KG1 (cell line): ENCODE measurements at regions not wholly inside any gene's neighbourhood (a gene's known extent, or its start where the extent isn't known, plus 50 kb on each side); places are given as distances from the start of the nearest gene placed in this dataset.
A peak's percentile ranks its signal among the peaks of the same experiment; 100 is the strongest.

Experiments
- DNase-seq: peaks from one replicate; lab custom pipeline; 2025; lab: John Stamatoyannopoulos, UW

DNA sequence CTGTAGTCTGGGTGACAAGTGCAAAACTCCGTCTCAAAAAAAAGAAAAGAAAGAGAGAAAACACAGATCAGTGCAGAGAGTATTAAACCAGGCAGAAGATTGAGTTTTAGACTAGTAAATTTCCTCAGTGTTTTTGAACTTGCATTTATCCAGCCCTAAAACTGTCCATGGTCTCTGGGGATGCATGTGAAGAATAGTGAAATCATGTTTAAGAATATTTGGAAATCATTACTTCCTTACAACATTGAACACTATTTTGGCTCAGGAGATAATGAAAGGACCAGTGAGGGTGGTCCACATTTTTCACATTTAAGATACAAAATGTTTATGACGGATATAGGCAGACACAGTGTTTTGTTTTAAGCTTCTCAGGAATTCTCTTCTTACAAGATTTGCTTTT is 195.8 kb upstream of the RASGEF1B start:
- DNase-seq = no peak

- DNase-seq = no peak
Observed at GRCh38 chr4:81666491-81666890, 194.8 kb upstream of the RASGEF1B start.

GRCh38 chr4:81665649-81666048 is 193.9 kb upstream of the RASGEF1B start:
- DNase-seq = no peak

GRCh38 chr4:81665045-81665444 is 193.3 kb upstream of the RASGEF1B start:
- DNase-seq = no peak

GRCh38 chr4:81664079-81664478 is 192.4 kb upstream of the RASGEF1B start:
- DNase-seq = no peak

DNA sequence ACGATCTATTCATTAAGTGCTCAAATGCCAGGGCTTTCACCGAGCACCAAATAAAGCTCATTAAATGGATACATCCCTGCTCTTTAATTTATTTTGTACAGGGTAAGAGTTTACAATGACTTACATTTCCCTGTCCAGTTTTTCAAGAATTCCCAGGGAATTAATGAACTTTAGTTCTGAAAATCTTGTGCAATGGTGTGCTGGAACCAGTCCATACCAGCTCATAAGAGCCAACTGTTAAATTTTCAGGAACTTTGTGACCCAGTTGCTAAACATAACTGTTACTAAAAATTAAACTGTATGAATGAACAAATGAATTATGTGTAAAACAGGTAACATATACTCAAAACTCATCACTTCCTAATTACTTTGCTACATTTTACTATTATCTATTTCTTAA is 191.7 kb upstream of the RASGEF1B start:
- no peak for DNase-seq

GRCh38 chr4:81659051-81659450 is 187.3 kb upstream of the RASGEF1B start:
- DNase-seq = no peak

GRCh38 chr4:81652069-81652478 is 180.4 kb upstream of the RASGEF1B start:
- no peak for DNase-seq

DNA sequence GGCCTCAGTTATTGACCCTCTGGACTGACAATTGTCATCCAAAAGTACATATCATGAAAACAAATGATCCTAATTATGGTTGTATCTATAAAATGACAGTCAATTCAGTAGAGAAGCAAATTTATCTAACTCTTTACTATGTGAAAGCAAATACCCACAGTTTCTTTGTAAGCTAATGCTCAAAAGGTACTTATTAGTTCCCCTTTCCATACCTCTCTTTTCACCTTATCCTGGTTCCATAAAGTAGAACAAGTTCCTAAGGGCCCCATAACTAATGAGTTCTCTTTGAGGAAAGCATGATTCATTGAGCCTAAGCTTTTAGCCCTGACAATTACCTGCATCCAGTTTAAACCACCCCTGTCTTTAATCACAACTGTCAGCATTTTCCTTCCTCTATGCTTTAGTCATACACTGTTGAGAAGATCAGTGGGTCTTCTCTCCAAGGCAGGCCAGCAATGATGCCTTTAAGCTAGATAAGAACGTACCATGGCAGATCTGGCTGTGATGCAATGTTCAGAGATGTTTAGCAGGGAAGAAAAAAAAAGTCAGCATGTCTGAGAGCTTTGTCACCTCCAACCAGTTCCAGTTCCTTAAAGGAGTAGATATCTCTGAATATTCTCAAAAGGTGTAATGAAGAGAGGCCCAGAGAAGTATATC is 179.7 kb upstream of the RASGEF1B start:
- DNase-seq = no peak

GRCh38 chr4:81650606-81651242 is 179.0 kb upstream of the RASGEF1B start:
- no peak for DNase-seq

DNA sequence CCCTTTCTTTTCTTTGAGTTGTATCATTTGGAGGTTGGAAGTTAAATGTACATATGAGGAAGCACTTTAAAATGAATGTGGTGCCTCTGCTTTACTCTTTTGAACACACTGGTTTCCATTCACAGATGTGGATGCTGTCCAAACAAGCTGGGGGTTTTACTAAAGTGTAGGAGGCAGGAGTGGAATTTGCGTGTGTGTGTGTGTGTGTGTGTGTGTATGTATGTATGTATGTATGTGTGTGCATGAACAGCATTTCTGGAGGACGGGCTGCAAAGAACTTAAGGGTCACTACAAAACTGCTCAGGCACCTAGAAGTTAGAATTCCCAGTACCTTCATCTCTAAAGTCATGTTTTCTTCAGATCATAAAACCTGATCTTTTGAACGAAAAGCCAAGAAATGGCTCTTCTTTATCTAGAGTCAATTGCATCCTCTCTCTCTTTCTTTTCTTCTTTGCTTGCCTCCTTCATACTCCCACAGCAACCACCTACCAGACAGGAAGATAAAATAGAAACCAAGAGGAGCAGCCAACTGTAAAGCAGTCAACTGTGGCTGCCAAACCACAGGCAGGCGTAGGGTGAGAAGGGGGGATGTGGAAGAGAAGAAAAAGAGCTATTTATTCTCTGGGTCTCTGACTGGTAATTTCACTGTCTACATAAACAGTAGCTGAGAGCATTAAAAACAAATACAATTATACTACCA is 177.0 kb upstream of the RASGEF1B start:
- DNase-seq = peak; percentile 31

- DNase-seq = no peak
Observed at GRCh38 chr4:81647388-81647787, 175.7 kb upstream of the RASGEF1B start.

DNA sequence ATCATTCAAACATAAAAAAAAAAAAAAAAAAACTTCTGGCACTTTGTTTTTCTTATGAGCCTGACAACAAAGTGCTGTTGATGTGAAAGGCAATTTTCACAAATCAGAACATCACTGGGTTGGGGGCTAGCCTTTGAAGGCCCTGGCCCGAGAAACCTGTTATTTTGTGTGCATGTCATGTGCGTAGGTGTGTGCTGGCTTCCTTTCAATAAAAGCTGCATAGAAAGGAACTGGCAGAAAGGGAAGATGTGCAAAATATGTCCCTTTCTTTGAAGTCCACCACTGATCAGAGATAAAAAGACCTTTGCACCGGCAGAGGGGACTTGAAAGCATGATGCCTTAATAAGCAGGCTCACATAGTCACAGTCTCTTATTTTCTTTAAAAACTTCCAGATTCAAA is 170.8 kb upstream of the RASGEF1B start:
- no peak for DNase-seq

DNA sequence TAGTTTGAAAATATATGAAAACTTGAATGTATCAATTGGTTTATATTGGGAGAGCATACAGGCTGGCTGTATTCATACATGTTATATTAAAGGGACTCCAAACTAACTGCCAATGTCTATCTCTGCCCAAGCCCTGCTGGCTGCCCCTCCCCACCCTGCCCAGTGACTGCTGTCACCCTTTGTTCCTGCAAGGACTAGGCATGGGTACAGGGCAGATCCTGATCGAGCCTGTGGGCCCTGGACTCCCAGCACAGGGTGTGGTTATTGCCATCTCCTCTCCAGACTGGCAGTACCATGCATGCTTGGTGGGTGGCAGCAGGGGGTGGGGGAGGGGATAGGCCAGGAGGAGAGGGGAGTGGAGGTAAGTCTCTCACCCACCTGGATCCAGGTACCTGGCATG is 167.5 kb upstream of the RASGEF1B start:
- DNase-seq = no peak

GRCh38 chr4:81638698-81639097 is 167.0 kb upstream of the RASGEF1B start:
- DNase-seq = no peak

GRCh38 chr4:81635739-81636138 is 164.0 kb upstream of the RASGEF1B start:
- no peak for DNase-seq

GRCh38 chr4:81634766-81635549 is 163.3 kb upstream of the RASGEF1B start:
- no peak for DNase-seq

- no peak for DNase-seq
Observed at GRCh38 chr4:81634165-81634564, 162.5 kb upstream of the RASGEF1B start.

DNA sequence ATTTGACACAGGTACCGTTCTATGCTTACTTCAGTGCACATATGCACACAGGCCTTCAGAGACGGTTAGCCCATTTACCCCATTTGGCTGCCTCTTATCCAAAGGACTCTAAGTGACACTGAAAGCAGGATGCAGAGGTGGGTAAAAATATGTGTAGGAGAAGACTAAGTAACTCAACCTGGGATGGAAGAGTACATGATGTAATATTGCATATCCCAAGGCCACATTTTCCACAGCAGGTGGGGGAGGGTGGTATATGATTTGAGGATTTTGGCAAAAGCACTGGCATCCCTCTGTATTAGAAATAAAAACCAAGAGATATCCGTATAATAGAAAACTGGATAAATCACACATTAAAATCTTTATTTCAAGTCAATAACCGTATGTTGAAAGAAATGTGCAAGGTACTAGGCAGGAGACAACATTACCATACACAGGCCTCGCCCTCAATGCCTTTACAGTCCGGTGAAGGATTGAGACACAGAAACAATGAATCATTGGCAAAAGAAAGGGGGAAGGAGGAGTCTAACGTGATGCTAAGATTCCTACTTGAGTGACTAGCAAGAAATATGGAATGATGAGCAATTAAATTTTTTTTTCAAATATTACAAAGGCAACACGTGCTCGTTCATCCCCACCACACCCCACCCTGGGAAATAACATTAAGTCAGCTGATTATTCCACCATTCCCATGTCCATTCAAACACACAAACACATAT is 161.0 kb upstream of the RASGEF1B start:
- DNase-seq = no peak

- no peak for DNase-seq
Observed at GRCh38 chr4:81631958-81632441, 160.3 kb upstream of the RASGEF1B start.

- DNase-seq = no peak
Observed at GRCh38 chr4:81629366-81629765, 157.7 kb upstream of the RASGEF1B start.

DNA sequence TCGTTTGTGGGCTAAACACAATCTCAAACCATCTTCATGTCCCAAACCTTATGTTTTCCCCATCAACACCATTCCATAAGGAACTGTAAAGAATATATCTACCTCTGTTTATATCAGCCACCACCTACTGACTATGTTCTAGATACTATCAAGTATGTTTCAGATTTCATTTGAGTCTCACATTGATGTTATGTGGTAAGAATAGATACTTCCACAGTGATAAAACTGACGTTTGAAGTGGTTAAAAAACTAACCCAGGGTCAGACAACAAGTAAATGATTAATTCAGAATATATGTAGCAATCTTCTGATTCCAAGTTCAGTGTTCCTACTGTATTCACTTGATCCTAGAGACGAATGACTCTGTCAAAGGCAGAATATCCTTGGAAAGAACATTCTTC is 156.8 kb upstream of the RASGEF1B start:
- no peak for DNase-seq
